HG03196 (cell line): ENCODE measurements at regions not wholly inside any gene's neighbourhood (a gene's known extent, or its start where the extent isn't known, plus 50 kb on each side); places are given as distances from the start of the nearest gene placed in this dataset.
"Not testable (repeated sequence)": the region's sequence is repeated elsewhere in the genome, so short reads cannot be mapped to it uniquely, and the experiment has no call there.

Experiments
- ATAC-seq: cut with Tn5 transposase; IDR thresholded peaks from one replicate; pipeline ENCODE4 v1.9.1; 2021; ENCODE audit not compliant: unreplicated experiment

- ATAC-seq = no peak
Measured at GRCh38 chr12:34302131-34302885, 280.0 kb downstream of the ALG10 start.

GRCh38 chr12:34303091-34303870, 281.0 kb downstream of the ALG10 start:
- ATAC-seq = no peak

GRCh38 chr12:34304001-34304400, 281.7 kb downstream of the ALG10 start:
- no peak for ATAC-seq

GRCh38 chr12:34304546-34304945, 282.2 kb downstream of the ALG10 start:
- no peak for ATAC-seq

- no peak for ATAC-seq
Measured at GRCh38 chr12:34305176-34305575, 282.9 kb downstream of the ALG10 start.

GRCh38 chr12:34306133-34306830, 284.0 kb downstream of the ALG10 start:
- ATAC-seq = no peak

GRCh38 chr12:34309806-34310804, 287.8 kb downstream of the ALG10 start:
- ATAC-seq = not testable (repeated sequence)

- ATAC-seq = no peak
Measured at GRCh38 chr12:34311337-34311736, 289.0 kb downstream of the ALG10 start.

GRCh38 chr12:34327671-34328070, 305.4 kb downstream of the ALG10 start:
- ATAC-seq = no peak

- ATAC-seq = no peak
Measured at GRCh38 chr12:34333337-34333736, 311.0 kb downstream of the ALG10 start.

- no peak for ATAC-seq
Measured at GRCh38 chr12:34334538-34334937, 312.2 kb downstream of the ALG10 start.

- ATAC-seq = no peak
Measured at GRCh38 chr12:34334953-34335743, 312.9 kb downstream of the ALG10 start.

- ATAC-seq = no peak
Measured at GRCh38 chr12:34335819-34336262, 313.5 kb downstream of the ALG10 start.

GRCh38 chr12:34336619-34337465, 314.5 kb downstream of the ALG10 start:
- no peak for ATAC-seq

- ATAC-seq = no peak
Measured at GRCh38 chr12:34338751-34339150, 316.5 kb downstream of the ALG10 start.

GRCh38 chr12:34339922-34340321, 317.6 kb downstream of the ALG10 start:
- no peak for ATAC-seq

- ATAC-seq = no peak
Measured at GRCh38 chr12:34340534-34341361, 318.5 kb downstream of the ALG10 start.

GRCh38 chr12:34341362-34341733, 319.1 kb downstream of the ALG10 start:
- no peak for ATAC-seq
